Prostate gland (tissue), 2 donors: ENCODE measurements at regions not wholly inside any gene's neighbourhood (a gene's known extent, or its start where the extent isn't known, plus 50 kb on each side); places are given as distances from the start of the nearest gene placed in this dataset.

ENCODE experiments used
- DNase-seq: peaks from one replicate; pipeline ENCODE4 v3.0.0-alpha.2; 2019; ENCODE audit warnings: low spot score
- H3K27ac ChIP-seq, 2 donors: fragments of 200-600 bp; sonication (generic); 2 replicates each; pipeline ENCODE4 v1.5.1; 2017 to 2019
- H3K27me3 ChIP-seq: fragments of 200-600 bp; sonication (generic); replicated peaks from 2 replicates; pipeline ENCODE4 v1.5.1; 2019; ENCODE audit not compliant: insufficient read depth
- H3K36me3 ChIP-seq, 2 donors: fragments of 200-600 bp; sonication (generic); 1 replicate in 1 of 2; 2 replicates in 1 of 2; pipeline versions ENCODE4 v1.5.1 to v1.8.1; 2017 to 2019
- H3K4me1 ChIP-seq: fragments of 200-600 bp; sonication (generic); replicated peaks from 2 replicates; pipeline ENCODE4 v1.5.1; 2019
- H3K4me3 ChIP-seq, 2 donors: fragments of 200-600 bp; sonication (generic); 2 replicates each; pipeline ENCODE4 v1.5.1; 2017 to 2019
- H3K9me3 ChIP-seq: fragments of 200-600 bp; sonication (generic); 2 replicates; pipeline ENCODE4 v1.5.1; 2017
- POLR2A ChIP-seq: fragments of 450-650 bp; IDR thresholded peaks from one replicate; pipeline ENCODE4 v1.6.1; 2016; ENCODE audit warnings: antibody characterized with exemption, mild to moderate bottlenecking
- POLR2AphosphoS5 ChIP-seq: sonication (generic); formaldehyde crosslinking; IDR thresholded peaks from one replicate; pipeline ENCODE4 v1.6.1; 2017; ENCODE audit warnings: antibody characterized with exemption
- WGBS: methylation state at CpG from one replicate; pipeline ENCODE4 v1.1.5; 2018; 5-methylcytosine and 5-hydroxymethylcytosine counted together
- intact Hi-C: fragments of 100-400 bp; cut with DNase I; formaldehyde crosslinking; loops from one replicate; pipeline ENCODE4 v1.14.2; 2022
- TF ChIP-seq, protein P1 (sequence below), 4 experiments: fragments of 200-600 bp in 2 of 4; fragments of 450-650 bp in 2 of 4; sonication (generic) in 2 of 4; IDR thresholded peaks; 1 replicate in 3 of 4; 2 replicates in 1 of 4; pipeline ENCODE4 v1.5.1; 2016 to 2019; ENCODE audit warnings: antibody characterized with exemption in 4 of 4, mild to moderate bottlenecking in 2 of 4, moderate library complexity in 2 of 4

DNA sequence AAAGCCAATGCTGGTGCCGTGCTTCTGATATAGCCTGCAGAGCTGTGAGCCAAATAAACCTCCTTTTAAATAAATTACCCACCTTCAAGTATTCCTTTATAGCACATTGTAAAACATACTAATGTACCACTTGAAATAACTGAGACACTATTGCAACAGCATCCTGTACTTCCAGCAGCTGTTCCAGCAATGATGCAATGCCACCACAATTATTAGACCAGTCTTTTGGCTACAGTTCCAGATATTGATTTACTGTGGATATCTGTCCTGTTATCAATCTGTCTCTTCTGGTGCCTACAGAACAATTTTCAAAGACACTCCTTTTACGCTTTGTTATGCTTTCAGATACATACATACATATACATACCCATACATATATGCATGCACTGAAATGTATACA lies 567.9 kb downstream of the TAF11L14 start:
- Histone ChIP-seq H3K4me1 (no peaks in the 10 kb centered on the region), H3K9me3 (no peaks in the 10 kb centered on the region), H3K36me3 (no peaks in the 10 kb centered on the region), H3K27me3 (no peaks in the 10 kb centered on the region), H3K4me3 (no peak overlapping the region), H3K27ac (no peak overlapping the region)
- TF ChIP-seq POLR2AphosphoS5 (no peak), POLR2A (no peak)
- TF ChIP-seq, protein P1, sequence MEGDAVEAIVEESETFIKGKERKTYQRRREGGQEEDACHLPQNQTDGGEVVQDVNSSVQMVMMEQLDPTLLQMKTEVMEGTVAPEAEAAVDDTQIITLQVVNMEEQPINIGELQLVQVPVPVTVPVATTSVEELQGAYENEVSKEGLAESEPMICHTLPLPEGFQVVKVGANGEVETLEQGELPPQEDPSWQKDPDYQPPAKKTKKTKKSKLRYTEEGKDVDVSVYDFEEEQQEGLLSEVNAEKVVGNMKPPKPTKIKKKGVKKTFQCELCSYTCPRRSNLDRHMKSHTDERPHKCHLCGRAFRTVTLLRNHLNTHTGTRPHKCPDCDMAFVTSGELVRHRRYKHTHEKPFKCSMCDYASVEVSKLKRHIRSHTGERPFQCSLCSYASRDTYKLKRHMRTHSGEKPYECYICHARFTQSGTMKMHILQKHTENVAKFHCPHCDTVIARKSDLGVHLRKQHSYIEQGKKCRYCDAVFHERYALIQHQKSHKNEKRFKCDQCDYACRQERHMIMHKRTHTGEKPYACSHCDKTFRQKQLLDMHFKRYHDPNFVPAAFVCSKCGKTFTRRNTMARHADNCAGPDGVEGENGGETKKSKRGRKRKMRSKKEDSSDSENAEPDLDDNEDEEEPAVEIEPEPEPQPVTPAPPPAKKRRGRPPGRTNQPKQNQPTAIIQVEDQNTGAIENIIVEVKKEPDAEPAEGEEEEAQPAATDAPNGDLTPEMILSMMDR (IDR thresholded peaks at IDR 0.05) = no peak
- WGBS = 75% methylated on average over 2 of the region's 2 CpGs
- intact Hi-C loops = no loop called here
- no peak for DNase-seq

DNA sequence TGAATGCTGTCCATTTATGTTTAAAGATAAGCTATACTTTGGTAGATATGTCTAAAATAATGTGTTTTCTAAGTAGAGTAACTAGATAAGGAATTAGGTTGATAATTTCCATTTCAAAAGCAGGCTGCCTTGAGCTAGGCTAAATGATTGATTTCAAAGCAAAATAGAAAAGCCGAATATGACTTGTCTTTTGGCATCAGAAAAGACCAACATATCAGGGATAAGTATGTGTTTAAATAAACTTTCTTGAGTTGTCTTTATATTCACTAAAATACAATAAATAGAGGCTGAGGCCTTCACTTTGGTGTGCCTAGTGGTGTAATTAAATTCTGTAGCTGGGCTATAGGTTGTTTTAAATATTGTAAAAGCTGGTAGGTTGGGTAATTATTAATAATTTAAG lies 569.0 kb downstream of the TAF11L14 start:
- Histone ChIP-seq H3K4me3 (no peak overlapping the region), H3K9me3 (no peaks in the 10 kb centered on the region), H3K4me1 (no peaks in the 10 kb centered on the region), H3K27me3 (no peaks in the 10 kb centered on the region), H3K27ac (no peak overlapping the region), H3K36me3 (no peaks in the 10 kb centered on the region)
- intact Hi-C loops = no loop called here
- TF ChIP-seq POLR2A (no peak), POLR2AphosphoS5 (no peak)
- TF ChIP-seq, protein P1 (IDR thresholded peaks at IDR 0.05) = no peak
- no peak for DNase-seq
- WGBS = 90% methylated on average over 1 of the region's 1 CpG

DNA sequence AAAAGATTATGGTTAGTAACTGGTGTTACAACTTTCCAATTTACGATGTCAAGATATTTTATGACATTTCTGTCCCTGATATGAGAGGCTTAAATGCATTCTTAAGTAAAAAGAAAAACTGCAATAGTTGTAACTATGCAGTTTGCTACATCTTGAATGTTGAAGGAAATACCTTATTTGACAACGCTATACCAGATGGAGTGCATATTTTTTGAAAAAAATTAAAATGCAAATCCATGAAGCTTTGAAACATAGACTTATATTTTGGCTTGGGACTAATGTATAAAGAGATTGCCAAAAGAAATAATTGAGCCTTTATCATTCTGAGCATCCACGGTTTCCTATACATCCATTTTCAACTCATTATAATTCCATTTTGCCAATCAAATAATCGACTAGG lies 579.4 kb downstream of the TAF11L14 start:
- WGBS = 68% methylated on average over 4 of the region's 4 CpGs
- Histone ChIP-seq H3K9me3 (no peaks in the 10 kb centered on the region), H3K36me3 (no peaks in the 10 kb centered on the region), H3K4me3 (no peak overlapping the region), H3K4me1 (no peaks in the 10 kb centered on the region), H3K27ac (no peak overlapping the region), H3K27me3 (no peaks in the 10 kb centered on the region)
- TF ChIP-seq POLR2AphosphoS5 = no peak
- TF ChIP-seq, protein P1 (IDR thresholded peaks at IDR 0.05) = no peak
- no peak for DNase-seq
- intact Hi-C loops = no loop called here

DNA sequence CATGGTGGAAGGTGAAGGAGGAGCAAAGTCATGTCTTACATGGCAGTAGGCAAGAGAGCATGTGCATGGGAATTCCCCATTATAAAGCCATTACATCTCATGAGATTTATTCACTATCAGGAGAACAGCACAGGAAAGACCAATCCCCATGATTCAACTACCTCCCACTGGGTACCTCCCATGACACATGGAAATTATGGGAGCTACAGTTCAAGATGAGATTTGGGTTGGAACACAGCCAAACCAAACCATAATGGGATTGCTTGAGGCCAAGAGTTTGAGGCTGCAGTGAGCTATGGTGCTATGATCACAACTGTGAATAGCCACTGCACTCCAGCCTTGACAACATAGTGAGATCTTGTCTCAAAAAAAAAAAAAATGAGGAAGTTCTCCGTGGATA lies 581.8 kb downstream of the TAF11L14 start:
- intact Hi-C loops = no loop called here
- DNase-seq = no peak

DNA sequence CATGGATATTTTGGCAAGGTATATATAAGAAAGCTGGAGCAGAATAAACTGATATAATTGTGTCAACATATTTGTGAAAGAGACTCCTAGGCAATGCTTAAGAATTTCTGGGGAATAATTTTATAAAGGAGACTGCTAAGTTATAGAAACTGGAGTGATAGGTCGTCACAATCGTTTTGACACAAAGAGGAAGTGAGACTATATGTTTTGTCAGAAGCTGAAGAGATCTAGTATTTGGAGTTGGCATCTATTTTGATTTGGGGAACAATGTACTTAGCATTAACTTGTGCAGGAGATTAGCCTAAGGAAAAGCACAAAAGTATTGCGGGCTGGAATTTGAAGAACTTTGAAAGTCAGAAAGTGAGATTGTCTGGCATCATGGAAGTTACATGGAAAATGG lies 582.5 kb downstream of the TAF11L14 start:
- H3K36me3 ChIP-seq = no peaks in the 10 kb centered on the region
- no peak overlapping the region for H3K4me3 ChIP-seq
- no peaks in the 10 kb centered on the region for H3K4me1 ChIP-seq
- TF ChIP-seq POLR2A (no peak), POLR2AphosphoS5 (no peak)
- TF ChIP-seq, protein P1 (IDR thresholded peaks at IDR 0.05) = no peak
- intact Hi-C loops = no loop called here
- H3K9me3 ChIP-seq = no peaks in the 10 kb centered on the region
- DNase-seq = no peak
- H3K27me3 ChIP-seq = no peaks in the 10 kb centered on the region
- 88% methylated on average over 3 of the region's 3 CpGs for WGBS
- no peak overlapping the region for H3K27ac ChIP-seq

More for the DNA sequence above, 581.8 kb downstream of the TAF11L14 start:
- H3K4me3 ChIP-seq = no peak overlapping the region
- H3K36me3 ChIP-seq = no peaks in the 10 kb centered on the region
- no peaks in the 10 kb centered on the region for H3K4me1 ChIP-seq
- H3K27ac ChIP-seq = no peak overlapping the region
- TF ChIP-seq POLR2AphosphoS5 (no peak), POLR2A (no peak)
- TF ChIP-seq, protein P1 (IDR thresholded peaks at IDR 0.05) = no peak
- H3K9me3 ChIP-seq = no peaks in the 10 kb centered on the region
- no peaks in the 10 kb centered on the region for H3K27me3 ChIP-seq
- WGBS = 47% methylated on average over 1 of the region's 1 CpG
